Activated gamma-delta T cell (primary cell): ENCODE measurements at regions not wholly inside any gene's neighbourhood (a gene's known extent, or its start where the extent isn't known, plus 50 kb on each side); places are given as distances from the start of the nearest gene placed in this dataset.
"Not testable (repeated sequence)": the region's sequence is repeated elsewhere in the genome, so short reads cannot be mapped to it uniquely, and the experiment has no call there.

Source experiments
- DNase-seq: peaks from one replicate; lab custom pipeline; 2025; lab: John Stamatoyannopoulos, UW

DNA sequence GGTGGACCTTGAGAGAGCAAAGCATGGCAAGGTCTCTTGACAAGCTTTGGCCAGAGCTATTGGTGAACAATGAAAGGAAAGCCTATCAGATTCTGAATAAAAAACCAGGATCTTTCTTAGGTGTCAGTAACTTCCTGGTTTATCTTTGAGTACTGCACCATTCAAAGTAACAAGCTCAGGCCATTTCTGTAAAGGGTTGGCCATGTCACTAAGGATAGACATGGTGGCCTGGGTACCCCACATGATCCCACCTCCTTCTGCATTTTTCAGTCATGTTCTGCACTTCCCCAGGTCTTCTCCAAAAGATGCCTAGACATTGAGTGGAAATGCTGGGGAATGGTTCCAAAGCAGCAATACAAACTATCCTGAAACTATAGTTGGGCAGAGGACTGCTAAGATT lies 242.0 kb downstream of the ARHGAP12 start:
- DNase-seq: no peak

DNA sequence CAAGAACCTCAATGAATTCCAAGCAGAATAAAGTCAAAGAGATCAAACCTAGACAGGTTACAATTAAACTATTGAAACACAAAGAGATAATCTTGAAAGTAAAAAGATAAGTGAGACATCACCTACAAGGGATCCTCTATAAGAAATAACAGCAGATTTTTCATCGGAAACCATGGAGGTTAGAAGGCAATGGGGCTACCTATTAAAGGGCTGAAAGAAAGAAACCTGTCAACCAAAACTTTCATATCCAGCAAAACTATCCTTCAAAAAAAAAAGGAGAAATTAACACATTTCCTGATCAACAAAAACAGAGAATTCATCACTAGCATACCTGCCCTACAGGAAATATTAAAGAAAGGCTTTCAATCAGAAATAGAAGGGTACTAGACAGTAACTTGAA lies 244.9 kb downstream of the ARHGAP12 start:
- no peak for DNase-seq

DNA sequence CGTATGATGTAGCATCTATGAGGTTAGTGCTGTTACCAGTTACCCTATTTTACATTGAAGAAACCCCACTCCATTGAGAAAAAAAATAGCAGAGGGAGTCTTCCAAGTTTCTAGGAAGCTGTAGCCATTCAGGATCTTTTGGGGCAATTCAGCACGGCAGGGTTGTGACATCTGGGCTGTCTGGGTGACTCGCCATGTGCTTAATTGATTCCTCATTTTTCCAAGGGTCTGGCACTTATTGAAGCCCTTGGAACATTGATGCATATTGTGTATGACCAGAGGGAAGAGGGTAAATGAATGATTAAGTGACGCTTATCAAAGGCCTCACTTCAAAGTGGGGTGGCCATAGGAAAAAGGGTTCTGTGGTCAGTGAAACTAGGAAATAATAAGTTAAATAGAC lies 248.7 kb downstream of the ARHGAP12 start:
- DNase-seq: no peak

DNA sequence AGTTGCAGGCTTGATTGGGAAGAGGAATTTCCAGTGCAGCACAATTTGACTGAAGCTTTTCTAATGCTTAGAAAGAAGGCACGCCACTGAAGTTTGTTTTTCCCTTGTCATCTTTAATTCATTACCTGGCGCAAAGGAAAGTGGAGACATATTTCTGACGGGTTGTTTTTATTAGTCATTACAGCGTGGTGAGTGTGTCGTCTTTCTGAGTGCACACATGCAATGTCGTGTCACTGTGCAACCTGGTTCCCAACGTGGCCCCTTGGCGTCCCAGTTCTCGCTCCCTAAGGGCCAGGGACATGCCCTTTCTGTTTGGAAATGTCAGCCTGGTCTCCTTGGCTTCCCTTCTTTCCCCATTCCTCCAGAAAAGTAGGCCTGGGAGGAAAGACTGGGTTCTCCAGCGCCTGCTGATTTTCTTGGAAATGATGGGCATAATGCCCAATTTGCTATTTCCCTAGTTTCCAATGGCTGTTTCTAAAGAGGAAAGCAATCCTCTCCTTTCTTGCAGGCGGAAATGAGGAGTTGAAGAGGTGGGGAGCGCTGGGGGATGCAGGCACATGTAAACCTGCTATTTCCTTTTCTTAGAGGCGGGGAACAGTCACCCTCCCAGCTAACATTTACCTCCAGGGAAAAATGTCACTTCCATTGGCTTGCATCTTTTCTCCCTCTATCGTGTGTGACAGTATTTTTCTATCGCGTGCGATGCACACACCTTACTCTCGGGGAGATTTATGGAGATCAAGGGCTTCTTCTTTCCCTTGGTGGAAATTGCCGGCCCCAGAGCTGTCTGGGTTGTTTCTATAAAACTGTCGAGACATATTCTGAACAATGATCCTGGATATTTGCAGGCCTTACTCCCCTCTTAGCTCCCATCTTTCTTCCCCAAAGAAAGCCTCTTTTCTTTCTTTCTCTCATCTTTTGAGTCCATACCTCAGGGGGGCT lies 249.8 kb downstream of the ARHGAP12 start:
- no peak for DNase-seq

DNA sequence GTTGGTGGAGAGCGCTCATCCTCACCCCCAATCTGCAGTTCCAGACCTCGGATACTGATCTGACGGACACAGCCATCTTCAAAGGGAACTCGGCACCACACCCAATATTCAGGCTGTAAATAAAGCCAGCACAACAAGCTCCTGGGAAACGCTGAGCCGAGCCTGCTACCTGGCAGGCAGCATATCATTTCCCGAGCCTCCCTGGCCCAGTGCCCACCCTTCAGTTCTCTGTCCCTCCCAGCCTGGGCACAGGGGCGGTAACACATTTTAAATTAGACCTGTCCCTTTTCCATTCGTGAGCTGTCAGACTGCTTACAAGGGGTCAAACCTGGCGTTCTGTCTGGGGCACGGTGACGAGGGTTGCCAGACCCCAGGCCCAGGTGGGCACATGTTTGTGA lies 250.5 kb downstream of the ARHGAP12 start:
- DNase-seq: no peak

DNA sequence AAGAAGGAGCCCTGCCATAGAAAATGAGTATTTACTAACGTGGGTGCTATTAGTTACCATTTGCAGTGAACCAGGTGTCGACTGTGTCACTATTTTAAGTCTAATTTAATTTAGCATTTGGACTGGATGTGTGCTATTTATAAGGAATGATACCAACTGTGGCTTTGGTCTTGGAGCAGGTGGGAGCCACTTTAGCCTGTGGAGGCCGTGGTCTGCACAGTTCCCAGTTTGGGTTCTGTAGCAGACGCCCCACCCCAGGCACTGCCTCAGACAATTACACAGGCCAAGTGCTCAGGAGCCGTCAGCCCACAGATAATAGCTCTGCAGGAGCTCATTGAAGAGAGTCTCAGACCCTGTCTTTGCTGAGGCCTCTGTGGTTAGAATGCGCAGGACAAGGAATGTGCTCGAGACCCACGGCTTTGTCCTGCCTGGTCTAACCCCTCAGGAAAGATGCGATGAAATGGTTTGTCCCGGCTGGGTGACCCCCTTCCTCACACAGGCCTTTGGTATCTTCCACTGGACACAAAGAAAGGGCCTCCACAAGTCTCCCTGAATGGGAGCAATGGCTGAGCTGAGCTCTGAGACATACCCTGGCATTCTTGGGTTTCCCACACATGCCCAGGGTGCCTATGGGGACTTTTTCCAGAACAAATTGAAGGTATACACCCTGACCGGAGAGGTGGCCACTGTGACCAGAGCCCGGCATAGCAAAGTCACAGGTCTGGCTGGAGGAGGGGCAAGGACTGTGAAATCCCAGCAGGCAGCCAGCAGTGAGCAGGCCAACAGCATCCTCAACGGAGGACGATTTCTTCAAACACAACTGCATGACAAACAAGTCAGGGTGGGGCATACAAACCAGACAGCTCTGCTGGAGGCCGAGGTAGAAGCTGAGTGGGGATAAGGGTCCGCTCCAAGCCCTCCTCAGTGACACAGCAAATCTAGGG lies 251.2 kb downstream of the ARHGAP12 start:
- no peak for DNase-seq

DNA sequence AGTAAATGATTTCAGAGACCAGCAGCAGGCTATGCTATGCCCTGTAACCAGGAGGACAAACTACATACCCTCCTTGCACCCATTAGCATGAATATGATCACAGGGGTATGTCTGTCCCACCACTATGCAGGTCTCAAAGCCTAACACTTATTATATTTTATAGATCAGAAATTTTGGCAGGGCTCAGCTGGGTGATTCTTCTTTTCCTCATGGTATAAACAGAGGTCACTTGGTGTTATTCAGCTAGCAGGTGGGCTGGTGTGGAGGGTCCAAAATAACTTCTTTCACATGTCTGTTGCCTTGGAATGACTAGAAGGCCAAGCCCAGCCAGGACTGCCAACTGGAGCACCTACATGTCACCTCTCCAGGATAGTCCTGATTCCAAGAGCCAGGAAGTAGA lies 252.9 kb downstream of the ARHGAP12 start:
- no peak for DNase-seq

DNA sequence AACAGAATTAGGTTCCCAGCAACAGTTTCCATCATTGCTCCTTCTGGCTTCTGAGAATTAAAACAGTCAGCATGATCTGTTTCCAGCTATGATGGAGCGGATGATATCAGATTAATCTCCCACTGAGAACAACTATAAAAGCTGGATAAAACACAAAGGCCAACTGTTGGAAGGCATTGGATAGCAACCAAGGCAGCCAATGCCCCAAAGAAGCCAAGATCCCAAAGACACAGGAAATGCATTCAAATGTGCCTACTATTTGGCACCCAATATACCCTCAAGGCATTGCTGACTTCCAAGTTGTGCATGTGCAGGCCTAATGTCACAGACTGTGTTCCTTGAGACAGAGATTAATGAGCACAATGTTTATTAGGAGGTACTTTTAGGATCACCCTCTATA lies 259.3 kb downstream of the ARHGAP12 start:
- DNase-seq: no peak

DNA sequence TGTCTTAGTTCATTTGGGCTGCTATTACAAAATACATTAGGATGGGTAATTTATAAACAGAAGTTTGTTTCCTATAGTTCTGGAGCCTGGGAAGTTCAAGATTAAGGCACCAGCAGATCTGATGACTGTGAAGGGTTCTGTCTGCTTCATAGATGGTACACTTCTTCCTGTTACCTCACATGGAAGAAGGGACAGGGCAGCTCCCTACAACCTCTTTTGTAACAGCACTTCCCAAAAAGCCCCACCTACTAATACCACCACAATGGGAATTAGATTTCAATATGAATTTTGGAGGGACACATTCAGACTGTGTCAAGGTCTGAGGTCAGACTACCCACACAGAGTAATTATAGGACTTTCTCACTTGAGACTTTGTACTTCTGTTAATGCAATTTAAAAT lies 260.3 kb downstream of the ARHGAP12 start:
- DNase-seq: no peak

DNA sequence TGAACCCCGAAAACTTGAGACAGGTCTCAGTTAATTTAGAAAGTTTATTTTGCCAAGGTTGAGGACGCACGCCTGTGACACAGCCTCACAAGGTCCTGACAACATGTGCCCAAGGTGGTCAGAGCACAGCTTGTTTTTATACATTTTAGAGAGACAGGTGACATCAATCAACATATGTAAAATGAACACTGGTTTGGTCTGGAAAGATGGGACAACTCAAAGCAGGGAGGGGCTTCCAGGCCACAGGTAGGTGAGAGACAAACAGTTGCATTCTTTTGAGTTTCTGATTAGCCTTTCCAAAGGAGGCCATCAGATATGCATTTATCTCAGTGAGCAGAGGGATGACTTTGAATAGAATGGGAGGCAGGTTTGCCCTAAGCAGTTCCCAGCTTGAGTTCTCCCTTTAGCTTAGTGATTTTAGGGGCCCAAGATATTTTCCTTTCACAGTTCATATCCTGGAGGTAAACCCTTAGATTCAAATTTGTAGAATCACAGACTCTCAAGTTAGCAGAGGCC lies 262.8 kb downstream of the ARHGAP12 start:
- not testable (repeated sequence) for DNase-seq

DNA sequence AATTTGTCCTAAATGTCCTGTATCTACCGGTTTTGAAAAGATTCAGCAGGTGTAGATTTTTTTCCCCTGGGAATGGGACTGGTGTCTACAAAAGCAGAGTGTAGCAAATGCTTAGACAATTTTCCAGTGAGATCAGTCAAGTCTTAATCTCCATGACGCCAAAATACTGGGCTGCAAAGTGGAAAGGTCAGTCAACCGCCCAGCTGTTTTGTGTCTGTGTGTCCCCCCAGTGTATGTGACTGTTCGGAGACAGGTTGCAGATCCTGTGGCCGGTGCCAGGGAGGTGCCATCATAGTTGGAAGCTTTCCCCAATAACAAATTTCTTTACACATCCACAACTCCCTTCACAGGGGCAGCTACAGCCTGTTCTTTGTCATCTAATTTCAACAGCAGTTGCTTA lies 263.8 kb downstream of the ARHGAP12 start:
- DNase-seq: no peak

DNA sequence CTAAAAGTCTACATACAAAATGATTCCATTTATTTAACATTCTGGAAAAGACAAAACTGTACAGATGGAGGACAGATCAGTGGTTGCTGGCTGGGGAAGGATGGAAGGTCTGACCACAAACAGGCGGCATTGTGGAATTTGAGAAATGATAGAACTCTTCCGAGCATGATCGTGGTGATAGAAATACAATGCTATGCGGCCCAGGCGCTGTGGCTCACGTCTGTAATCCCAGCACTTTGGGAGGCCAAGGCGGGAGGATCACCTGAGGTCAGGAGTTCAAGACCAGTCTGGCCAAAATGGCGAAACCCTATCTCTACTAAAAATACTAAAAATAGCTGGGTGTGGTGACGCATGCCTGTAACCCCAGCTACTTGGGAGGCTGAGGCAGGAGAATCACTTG lies 264.6 kb downstream of the ARHGAP12 start:
- DNase-seq: not testable (repeated sequence)

DNA sequence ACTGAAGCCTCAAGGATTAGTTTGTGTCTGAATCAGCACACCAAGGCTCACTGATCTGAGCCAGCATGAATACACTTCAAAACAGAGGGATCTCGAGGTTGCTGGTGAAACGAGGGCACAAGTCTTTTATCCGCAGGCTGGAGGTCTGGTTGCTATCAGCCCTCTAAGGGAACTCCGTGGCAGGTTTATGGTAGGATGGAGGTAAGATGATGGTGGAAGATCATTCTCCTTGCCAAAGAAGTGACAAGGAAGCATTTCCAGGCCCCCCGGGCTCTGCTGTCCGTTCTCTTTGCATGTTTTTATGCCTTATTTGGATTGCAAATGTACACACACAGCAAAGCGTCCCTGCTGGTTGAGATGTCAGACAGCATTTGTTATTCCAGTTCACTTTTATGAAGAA lies 268.3 kb downstream of the ARHGAP12 start:
- no peak for DNase-seq

DNA sequence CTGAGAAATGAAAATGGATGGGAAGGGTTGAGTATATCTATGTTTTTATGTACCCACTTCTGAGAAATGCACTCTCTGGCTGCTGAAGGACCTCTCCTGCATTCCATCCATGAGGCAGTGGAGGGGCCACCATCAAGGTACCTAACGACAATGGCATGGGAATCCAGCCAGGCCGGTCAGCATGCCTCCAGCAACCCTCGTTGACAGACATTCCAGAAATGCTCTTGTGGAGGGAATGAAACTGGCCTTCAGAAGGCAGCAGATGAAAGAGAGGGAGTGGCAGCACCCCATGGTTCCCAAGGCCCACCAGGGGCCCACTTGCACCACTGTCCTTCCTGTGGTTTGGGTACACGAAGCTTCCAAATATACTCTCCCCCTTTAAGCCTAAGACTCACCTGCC lies 269.0 kb downstream of the ARHGAP12 start:
- DNase-seq: no peak

DNA sequence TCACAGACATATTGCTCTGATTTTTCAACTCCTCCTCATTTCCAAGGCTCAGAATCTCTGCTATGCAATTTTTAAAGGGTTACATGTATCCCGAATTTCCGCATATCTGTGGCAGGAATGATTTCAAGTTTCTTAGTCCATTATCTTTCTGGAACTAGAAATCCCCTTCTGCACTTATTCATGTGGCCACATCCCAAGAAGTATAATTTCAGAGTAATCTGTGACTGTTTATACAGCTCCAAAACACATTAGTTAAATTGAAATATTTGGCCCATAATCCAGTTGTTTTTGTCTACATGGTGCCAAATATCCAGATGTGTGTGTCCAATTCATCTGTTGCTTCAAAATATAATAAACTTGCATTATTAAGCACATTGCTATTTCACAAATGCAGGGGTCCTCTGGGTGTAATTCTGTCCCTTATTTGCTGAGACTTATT lies 271.2 kb downstream of the ARHGAP12 start:
- DNase-seq: no peak

DNA sequence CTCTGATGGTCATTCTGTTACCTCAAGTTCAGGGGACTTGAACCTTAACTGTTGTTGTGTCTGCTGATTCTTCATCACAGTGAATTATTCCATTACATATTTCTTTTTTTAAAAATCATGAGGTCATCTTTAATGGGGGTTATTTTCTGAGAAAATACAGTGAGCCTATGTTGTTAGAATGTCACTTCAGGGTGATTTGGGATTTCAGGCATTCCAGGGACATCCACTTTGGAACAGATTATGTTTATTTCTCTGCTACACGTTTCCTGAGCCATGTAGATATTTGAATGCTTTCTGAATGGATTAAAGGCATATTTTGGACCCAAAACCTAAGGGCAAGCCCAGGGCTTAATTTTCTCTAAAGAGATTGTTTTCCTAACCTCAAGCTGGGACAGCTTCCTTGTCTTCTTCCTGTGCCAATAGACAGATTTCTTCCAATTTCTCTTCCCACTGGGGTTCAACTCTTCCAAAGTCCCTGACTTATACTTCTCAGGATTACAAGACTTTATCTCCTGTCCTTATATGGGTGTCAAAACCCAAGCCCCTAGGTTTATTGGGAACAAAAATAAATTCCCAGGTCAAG lies 271.7 kb downstream of the ARHGAP12 start:
- DNase-seq: no peak

DNA sequence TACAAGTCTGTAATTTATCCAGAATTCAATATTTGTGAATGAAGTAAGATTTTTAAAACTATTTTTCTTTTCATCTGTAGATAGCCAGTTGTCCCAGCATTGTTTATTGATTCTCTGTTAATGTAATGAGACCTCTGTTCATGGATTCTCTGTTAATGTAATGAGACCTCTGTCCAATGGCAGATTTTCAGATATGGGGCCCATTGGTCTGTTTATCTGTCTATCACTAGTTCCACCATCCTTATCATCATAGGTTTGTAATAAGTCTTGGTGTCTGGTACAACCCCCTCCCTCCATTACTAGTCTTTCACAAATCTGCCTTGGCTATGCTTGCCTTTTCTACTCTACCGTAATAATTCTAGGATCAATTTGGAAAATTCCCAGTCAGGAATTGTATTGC lies 276.6 kb downstream of the ARHGAP12 start:
- no peak for DNase-seq

DNA sequence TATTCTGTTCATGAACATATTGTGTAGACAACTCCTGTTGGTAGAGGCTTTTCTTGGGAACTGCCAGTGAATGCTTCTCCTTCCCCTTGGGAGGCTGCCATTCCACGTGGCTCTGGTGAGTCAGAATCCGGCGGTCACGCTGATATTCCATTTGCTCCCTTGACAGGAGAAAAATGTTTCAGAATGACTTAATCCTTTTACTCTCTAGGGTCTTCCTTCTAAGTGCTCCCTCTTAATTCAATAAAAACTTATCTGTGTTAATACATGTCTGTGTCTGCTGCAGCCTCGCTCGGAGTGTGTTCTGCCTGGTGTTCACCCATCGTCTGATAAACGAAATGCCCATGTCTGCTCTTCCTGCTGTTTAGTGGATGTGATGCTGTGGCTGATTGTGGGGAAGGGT lies 278.6 kb downstream of the ARHGAP12 start:
- no peak for DNase-seq

DNA sequence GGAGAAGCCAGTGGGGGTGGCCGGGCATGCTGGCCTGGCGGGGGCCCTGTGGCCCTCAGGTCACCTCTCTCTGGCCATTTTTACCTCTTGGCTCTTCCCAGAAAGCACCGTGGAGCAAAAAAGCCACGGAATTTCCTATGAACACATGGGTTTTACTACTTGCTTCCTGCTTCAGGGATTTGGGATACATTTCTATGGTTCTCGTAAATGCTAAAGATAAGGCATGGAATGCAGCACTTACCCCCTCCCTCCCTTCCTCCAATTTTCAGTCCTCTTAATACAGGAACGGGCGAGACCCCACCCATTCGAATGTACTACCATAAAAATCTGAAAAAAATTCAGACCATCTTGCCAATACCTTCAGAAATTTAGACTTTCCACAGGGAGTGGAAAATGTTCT lies 279.7 kb downstream of the ARHGAP12 start:
- DNase-seq: no peak

DNA sequence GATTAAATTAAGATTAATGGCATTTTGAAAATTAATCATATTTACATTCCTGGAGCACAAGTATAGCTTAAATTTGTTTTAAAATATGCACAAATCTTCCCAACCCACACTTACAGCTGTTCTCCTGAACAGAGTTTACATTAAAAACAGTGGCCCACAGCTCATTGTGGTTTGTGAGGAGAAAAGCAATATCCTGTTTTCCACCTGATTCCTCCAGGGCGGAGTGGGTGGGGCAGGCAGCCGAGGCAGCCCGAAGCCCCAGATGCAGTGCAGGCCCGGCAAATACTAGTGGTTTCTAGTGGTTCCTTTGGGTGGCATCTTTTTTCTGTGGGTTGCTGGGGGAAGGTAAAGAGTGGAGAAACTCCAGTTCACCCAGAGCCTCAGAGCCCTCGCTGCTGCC lies 280.8 kb downstream of the ARHGAP12 start:
- no peak for DNase-seq

DNA sequence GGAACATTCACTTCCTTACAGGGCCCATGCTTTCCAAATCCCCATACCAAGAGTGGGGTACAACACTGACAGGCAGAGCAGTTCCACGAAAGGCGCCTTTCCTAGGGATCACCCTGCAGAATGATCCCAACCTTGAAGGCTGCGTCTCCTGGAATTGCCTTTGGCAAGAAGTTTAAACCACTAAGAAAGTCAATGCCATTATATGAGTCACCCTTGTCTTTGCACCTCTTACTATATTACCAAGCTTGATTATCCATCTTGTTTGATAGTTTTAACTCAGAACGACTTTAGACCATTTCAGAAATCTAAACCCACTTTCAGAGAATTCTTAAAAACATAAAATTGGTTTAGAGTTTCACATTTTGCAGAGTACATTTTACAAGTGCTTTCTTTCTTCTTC lies 282.1 kb downstream of the ARHGAP12 start:
- no peak for DNase-seq

DNA sequence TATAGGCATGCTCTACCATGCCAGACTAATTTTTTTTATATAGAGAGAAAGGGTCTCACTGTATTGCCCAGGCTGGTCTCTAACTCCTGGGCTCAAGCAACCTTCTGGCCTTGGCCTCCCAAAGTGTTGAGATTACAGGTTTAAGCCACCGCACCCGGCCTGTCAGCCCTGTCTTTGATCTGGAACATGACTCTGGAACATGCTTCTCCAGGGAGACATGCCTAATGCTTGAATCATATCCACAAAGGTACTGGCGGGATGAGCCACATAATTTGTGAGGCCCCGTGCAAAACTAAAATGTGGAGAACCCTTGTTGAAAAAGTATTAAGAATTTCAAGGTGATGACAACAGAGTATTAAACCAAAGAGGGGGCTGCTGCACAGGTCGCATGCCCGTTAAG lies 282.8 kb downstream of the ARHGAP12 start:
- no peak for DNase-seq
